Hepatocyte (in vitro differentiated cells): ENCODE measurements at regions not wholly inside any gene's neighbourhood (a gene's known extent, or its start where the extent isn't known, plus 50 kb on each side); places are given as distances from the start of the nearest gene placed in this dataset.
"Not testable (repeated sequence)": the region's sequence is repeated elsewhere in the genome, so short reads cannot be mapped to it uniquely, and the experiment has no call there.

Experiments
- DNase-seq: peaks from one replicate; pipeline ENCODE4 v3.0.0-alpha.2; 2016; ENCODE audit warnings: low spot score
- H2AFZ ChIP-seq: fragments of 200-600 bp; sonication (generic); 2 replicates; pipeline ENCODE4 v1.6.0; 2016; ENCODE audit warnings: antibody characterized with exemption, mild to moderate bottlenecking
- H3K27ac ChIP-seq: fragments of 200-600 bp; sonication (generic); 2 replicates; pipeline ENCODE4 v1.5.1; 2016; ENCODE audit warnings: mild to moderate bottlenecking
- H3K27me3 ChIP-seq: fragments of 200-600 bp; sonication (generic); 2 replicates; pipeline ENCODE4 v1.6.1; 2016
- H3K36me3 ChIP-seq: fragments of 200-600 bp; sonication (generic); replicated peaks from 2 replicates; pipeline ENCODE4 v1.5.1; 2016; ENCODE audit warnings: low read depth; ENCODE audit not compliant: insufficient read depth
- H3K4me1 ChIP-seq: fragments of 200-600 bp; sonication (generic); 2 replicates; pipeline ENCODE4 v1.5.1; 2016; ENCODE audit warnings: mild to moderate bottlenecking, moderate library complexity; ENCODE audit not compliant: insufficient read depth
- H3K4me2 ChIP-seq: fragments of 200-600 bp; sonication (generic); 2 replicates; pipeline ENCODE4 v1.6.0; 2016
- H3K4me3 ChIP-seq: fragments of 200-600 bp; sonication (generic); 2 replicates; pipeline ENCODE4 v1.5.1; 2016; ENCODE audit warnings: mild to moderate bottlenecking
- H3K79me2 ChIP-seq: fragments of 200-600 bp; sonication (generic); 2 replicates; pipeline ENCODE4 v1.6.0; 2017; ENCODE audit warnings: mild to moderate bottlenecking
- H3K9me2 ChIP-seq: fragments of 200-600 bp; sonication (generic); replicated peaks from 2 replicates; pipeline ENCODE4 v1.6.0; 2017; ENCODE audit warnings: mild to moderate bottlenecking; ENCODE audit not compliant: insufficient read depth
- H3K9me3 ChIP-seq: fragments of 200-600 bp; sonication (generic); 2 replicates; pipeline ENCODE4 v1.5.1; 2016; ENCODE audit warnings: low read depth, mild to moderate bottlenecking
- H4K20me1 ChIP-seq: fragments of 200-600 bp; sonication (generic); 2 replicates; pipeline ENCODE4 v1.6.0; 2016; ENCODE audit warnings: mild to moderate bottlenecking; ENCODE audit not compliant: insufficient read depth, poor library complexity, severe bottlenecking
- CTCF ChIP-seq: fragments of 200-600 bp; sonication (generic); IDR thresholded peaks from 2 replicates; pipeline ENCODE4 v1.5.1; 2016; ENCODE audit warnings: antibody characterized with exemption, mild to moderate bottlenecking; ENCODE audit not compliant: poor library complexity
- EZH2 ChIP-seq: fragments of 200-600 bp; sonication (generic); IDR thresholded peaks from 2 replicates; pipeline ENCODE4 v1.6.1; 2016; ENCODE audit warnings: antibody characterized with exemption, mild to moderate bottlenecking, borderline replicate concordance
- EZH2phosphoT487 ChIP-seq: fragments of 200-600 bp; sonication (generic); IDR thresholded peaks from one replicate; pipeline ENCODE4 v1.6.1; 2018; ENCODE audit warnings: antibody characterized with exemption, mild to moderate bottlenecking, low read depth, moderate library complexity; ENCODE audit not compliant: unreplicated experiment, severe bottlenecking
- WGBS: methylation state at CpG from one replicate; pipeline ENCODE4 v1.1.6; 2016; ENCODE audit warnings: low lambda C conversion rate; ENCODE audit errors: missing lambda C conversion rate; 5-methylcytosine and 5-hydroxymethylcytosine counted together

- no peak for TF ChIP-seq EZH2
- no peak for TF ChIP-seq EZH2phosphoT487
- TF ChIP-seq CTCF, result no peak
- no peak for DNase-seq
- no peaks in the 10 kb centered on the region for H3K9me2 ChIP-seq
- H2AFZ ChIP-seq, result no peak overlapping the region
- no peaks in the 10 kb centered on the region for H3K36me3 ChIP-seq
- H3K27ac ChIP-seq, result no peak overlapping the region
- no peaks in the 10 kb centered on the region for H3K4me1 ChIP-seq
- H3K4me2 ChIP-seq, result no peak overlapping the region
- H3K9me3 ChIP-seq, result no peaks in the 10 kb centered on the region
- H4K20me1 ChIP-seq, result no peaks in the 10 kb centered on the region
- 96% methylated on average over 4 of the region's 4 CpGs for WGBS
- H3K27me3 ChIP-seq, result peaks cover 6% of the 10 kb centered on the region
- no peak overlapping the region for H3K4me3 ChIP-seq
- no peaks in the 10 kb centered on the region for H3K79me2 ChIP-seq
Observed at GRCh38 chr11:13215149-13215548, 62.4 kb upstream of the BMAL1 start.

- no peaks in the 10 kb centered on the region for H3K9me3 ChIP-seq
- H3K4me3 ChIP-seq, result no peak overlapping the region
- no peak overlapping the region for H2AFZ ChIP-seq
- no peaks in the 10 kb centered on the region for H3K9me2 ChIP-seq
- H3K36me3 ChIP-seq, result no peaks in the 10 kb centered on the region
- no peak overlapping the region for H3K27ac ChIP-seq
- no peaks in the 10 kb centered on the region for H3K79me2 ChIP-seq
- peaks cover 6% of the 10 kb centered on the region for H3K27me3 ChIP-seq
- DNase-seq, result peak; percentile 44
- TF ChIP-seq EZH2 (no peak), CTCF (no peak)
- 57% methylated on average over 8 of the region's 8 CpGs for WGBS
- H3K4me2 ChIP-seq, result no peak overlapping the region
- H4K20me1 ChIP-seq, result no peaks in the 10 kb centered on the region
- no peaks in the 10 kb centered on the region for H3K4me1 ChIP-seq
Observed at GRCh38 chr11:13216019-13216710, 61.4 kb upstream of the BMAL1 start.

GRCh38 chr11:13216711-13217075, 60.9 kb upstream of the BMAL1 start:
- Histone ChIP-seq H3K9me3 (no peaks in the 10 kb centered on the region), H3K4me1 (no peaks in the 10 kb centered on the region), H3K4me3 (no peak overlapping the region), H3K4me2 (no peak overlapping the region), H3K36me3 (no peaks in the 10 kb centered on the region), H3K27ac (no peak overlapping the region), H3K27me3 (peaks cover 3% of the 10 kb centered on the region), H2AFZ (no peak overlapping the region), H4K20me1 (no peaks in the 10 kb centered on the region), H3K79me2 (no peaks in the 10 kb centered on the region), H3K9me2 (no peaks in the 10 kb centered on the region)
- 93% methylated on average over 3 of the region's 3 CpGs for whole genome bisulfite sequencing
- TF ChIP-seq EZH2, result no peak
- TF ChIP-seq EZH2phosphoT487, result no peak
- DNase-seq, result no peak

GRCh38 chr11:13218685-13219084, 58.9 kb upstream of the BMAL1 start:
- not testable (repeated sequence) for H3K36me3 ChIP-seq, H3K4me2 ChIP-seq, H3K4me3 ChIP-seq, H4K20me1 ChIP-seq, H3K9me3 ChIP-seq, DNase-seq, H3K9me2 ChIP-seq, H3K4me1 ChIP-seq, H3K79me2 ChIP-seq, H3K27ac ChIP-seq, H3K27me3 ChIP-seq, H2AFZ ChIP-seq
- 100% methylated on average over 1 of the region's 1 CpG for WGBS
